ENCODE measurements at regions not wholly inside any gene's neighbourhood (a gene's known extent, or its start where the extent isn't known, plus 50 kb on each side); places are given as distances from the start of the nearest gene placed in this dataset.
A peak's percentile ranks its signal among the peaks of the same experiment; 100 is the strongest.

DNA sequence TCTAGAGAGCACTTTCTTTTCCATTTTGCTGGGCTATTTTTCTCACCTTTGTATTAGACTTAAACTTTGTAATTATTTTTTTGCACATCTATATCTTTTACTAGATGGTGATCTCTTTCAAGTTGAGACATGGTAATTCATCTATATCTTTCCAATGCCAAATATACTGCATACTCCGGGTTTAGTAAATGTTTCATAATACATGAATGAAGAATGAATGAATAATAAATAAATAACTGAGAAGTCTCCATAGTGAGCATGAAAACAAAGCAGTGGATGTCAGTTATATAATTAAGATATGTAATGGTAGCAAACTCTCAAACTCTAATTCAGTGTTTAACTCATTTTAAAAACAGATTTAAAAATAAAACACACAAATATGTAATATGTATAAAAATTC, 342.5 kb upstream of the KITLG start:
- H3K36me3 Mint-ChIP-seq, result no peaks in the 10 kb centered on the region
- peaks cover 53% of the 10 kb centered on the region for H3K4me1 ChIP-seq
- DNase-seq (ENCODE audit: low spot score), result no peak
- H3K4me3 Mint-ChIP-seq, result no peak overlapping the region
- H3K4me3 ChIP-seq, result no peak overlapping the region
- H3K27me3 Mint-ChIP-seq (ENCODE audit: insufficient read depth, low read depth), result peaks cover 2% of the 10 kb centered on the region
- no peaks in the 10 kb centered on the region for H3K79me2 ChIP-seq (ENCODE audit: low read depth)
- H2AFZ ChIP-seq (replicated peaks), result no peak overlapping the region
- H3K27me3 ChIP-seq, result no peaks in the 10 kb centered on the region
- TF ChIP-seq EZH2 (IDR thresholded peaks at IDR 0.05) (no peak), EZH2phosphoT487 (IDR thresholded peaks at IDR 0.05) (no peak)
- TF ChIP-seq, protein P1, sequence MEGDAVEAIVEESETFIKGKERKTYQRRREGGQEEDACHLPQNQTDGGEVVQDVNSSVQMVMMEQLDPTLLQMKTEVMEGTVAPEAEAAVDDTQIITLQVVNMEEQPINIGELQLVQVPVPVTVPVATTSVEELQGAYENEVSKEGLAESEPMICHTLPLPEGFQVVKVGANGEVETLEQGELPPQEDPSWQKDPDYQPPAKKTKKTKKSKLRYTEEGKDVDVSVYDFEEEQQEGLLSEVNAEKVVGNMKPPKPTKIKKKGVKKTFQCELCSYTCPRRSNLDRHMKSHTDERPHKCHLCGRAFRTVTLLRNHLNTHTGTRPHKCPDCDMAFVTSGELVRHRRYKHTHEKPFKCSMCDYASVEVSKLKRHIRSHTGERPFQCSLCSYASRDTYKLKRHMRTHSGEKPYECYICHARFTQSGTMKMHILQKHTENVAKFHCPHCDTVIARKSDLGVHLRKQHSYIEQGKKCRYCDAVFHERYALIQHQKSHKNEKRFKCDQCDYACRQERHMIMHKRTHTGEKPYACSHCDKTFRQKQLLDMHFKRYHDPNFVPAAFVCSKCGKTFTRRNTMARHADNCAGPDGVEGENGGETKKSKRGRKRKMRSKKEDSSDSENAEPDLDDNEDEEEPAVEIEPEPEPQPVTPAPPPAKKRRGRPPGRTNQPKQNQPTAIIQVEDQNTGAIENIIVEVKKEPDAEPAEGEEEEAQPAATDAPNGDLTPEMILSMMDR (IDR thresholded peaks at IDR 0.05), result no peak
- H3K9ac ChIP-seq, result no peak overlapping the region
- peaks cover 13% of the 10 kb centered on the region for H3K4me1 Mint-ChIP-seq
- H3K9me3 Mint-ChIP-seq, result peaks cover 10% of the 10 kb centered on the region
- H3K9me3 ChIP-seq (ENCODE audit: low read depth), result no peaks in the 10 kb centered on the region
- H3K27ac ChIP-seq, result no peak overlapping the region
- peaks cover 11% of the 10 kb centered on the region for H3F3A ChIP-seq (ENCODE audit: low read depth)
- H3K4me2 ChIP-seq, result no peak overlapping the region
- no peak overlapping the region for H3K27ac Mint-ChIP-seq
- no peaks in the 10 kb centered on the region for H4K20me1 ChIP-seq (ENCODE audit: low read depth)
- H3K36me3 ChIP-seq, result no peaks in the 10 kb centered on the region

DNA sequence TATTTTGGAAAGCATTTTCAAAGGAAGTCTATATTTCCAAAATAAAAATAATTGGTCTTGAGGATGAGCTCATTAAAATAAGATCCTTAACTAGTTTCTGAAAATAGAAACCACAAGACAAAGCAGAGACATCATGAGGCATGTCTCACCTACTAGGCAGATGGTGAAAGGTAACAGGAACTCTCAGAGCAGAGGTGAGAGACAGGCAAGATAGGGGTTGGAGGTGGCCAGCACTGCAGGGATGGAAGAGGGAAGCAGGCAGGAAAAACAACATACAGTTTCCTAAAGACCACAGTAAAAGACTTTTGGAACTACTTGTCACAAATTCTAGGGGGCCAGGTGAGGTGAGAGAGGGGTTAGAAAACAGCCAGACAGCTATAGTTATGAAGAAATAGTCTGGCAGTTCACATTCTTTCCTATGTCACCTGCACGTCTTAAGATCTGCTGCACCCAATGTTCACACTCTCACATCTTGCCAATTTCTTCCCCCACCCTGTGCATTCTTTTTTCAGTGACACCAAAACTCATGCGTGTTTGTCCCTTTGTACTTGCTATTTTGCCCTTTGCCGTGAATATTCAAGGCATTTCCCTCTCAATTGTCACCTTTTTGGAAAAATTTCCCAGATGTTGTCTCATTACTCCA, 341.7 kb upstream of the KITLG start:
- peak overlapping the region; percentile 55 for H3K4me2 ChIP-seq
- peak overlapping the region; percentile 4 for H3K4me3 ChIP-seq
- H4K20me1 ChIP-seq (ENCODE audit: low read depth), result no peaks in the 10 kb centered on the region
- Mint-ChIP-seq H3K36me3 (no peaks in the 10 kb centered on the region), H3K4me3 (no peak overlapping the region), H3K27me3 (ENCODE audit: insufficient read depth, low read depth) (peaks cover 5% of the 10 kb centered on the region), H3K27ac (no peak overlapping the region), H3K9me3 (peaks cover 10% of the 10 kb centered on the region), H3K4me1 (peaks cover 11% of the 10 kb centered on the region)
- H3K9ac ChIP-seq, result no peak overlapping the region
- H3K4me1 ChIP-seq, result peaks cover 52% of the 10 kb centered on the region
- no peak overlapping the region for H2AFZ ChIP-seq (replicated peaks)
- peaks cover 11% of the 10 kb centered on the region for H3F3A ChIP-seq (ENCODE audit: low read depth)
- no peaks in the 10 kb centered on the region for H3K27me3 ChIP-seq
- TF ChIP-seq EZH2 (IDR thresholded peaks at IDR 0.05) (no peak), EZH2phosphoT487 (IDR thresholded peaks at IDR 0.05) (no peak)
- TF ChIP-seq, protein P1 (IDR thresholded peaks at IDR 0.05), result no peak
- no peak for DNase-seq (ENCODE audit: low spot score)
- peak overlapping the region; percentile 41 for H3K27ac ChIP-seq
- no peaks in the 10 kb centered on the region for H3K36me3 ChIP-seq
- H3K79me2 ChIP-seq (ENCODE audit: low read depth), result no peaks in the 10 kb centered on the region
- H3K9me3 ChIP-seq (ENCODE audit: low read depth), result no peaks in the 10 kb centered on the region

DNA sequence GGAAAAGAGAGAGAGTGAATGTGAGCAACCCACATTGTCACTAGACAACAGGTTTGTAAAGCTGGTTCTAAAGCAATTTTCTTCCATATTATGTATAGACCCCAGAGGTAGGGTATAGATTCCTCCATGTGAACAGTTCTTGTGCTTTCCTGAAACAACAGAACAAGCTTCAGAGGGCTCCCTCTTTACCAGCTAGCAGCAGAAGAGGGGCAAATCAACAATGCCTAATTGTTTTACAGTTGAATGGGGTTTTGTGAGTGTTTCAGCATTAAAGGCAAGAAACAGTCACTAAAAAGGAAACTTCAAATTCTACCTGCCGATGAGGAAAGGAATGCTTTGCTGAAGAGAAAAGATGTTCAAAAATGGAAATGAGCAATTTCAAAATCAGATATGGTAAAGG, 341.2 kb upstream of the KITLG start:
- Histone ChIP-seq H3K27me3 (no peaks in the 10 kb centered on the region), H3K79me2 (ENCODE audit: low read depth) (no peaks in the 10 kb centered on the region), H3F3A (ENCODE audit: low read depth) (peaks cover 11% of the 10 kb centered on the region), H3K36me3 (no peaks in the 10 kb centered on the region), H3K9me3 (ENCODE audit: low read depth) (no peaks in the 10 kb centered on the region), H3K9ac (no peak overlapping the region), H3K4me2 (peak overlapping the region; percentile 55), H3K27ac (peak overlapping the region; percentile 41), H3K4me1 (peaks cover 47% of the 10 kb centered on the region), H3K4me3 (peak overlapping the region; percentile 4), H4K20me1 (ENCODE audit: low read depth) (no peaks in the 10 kb centered on the region), H2AFZ (replicated peaks) (no peak overlapping the region)
- H3K4me3 Mint-ChIP-seq, result no peak overlapping the region
- no peak for TF ChIP-seq EZH2 (IDR thresholded peaks at IDR 0.05)
- TF ChIP-seq EZH2phosphoT487 (IDR thresholded peaks at IDR 0.05), result no peak
- TF ChIP-seq, protein P1 (IDR thresholded peaks at IDR 0.05), result no peak
- no peak overlapping the region for H3K27ac Mint-ChIP-seq
- H3K36me3 Mint-ChIP-seq, result no peaks in the 10 kb centered on the region
- H3K9me3 Mint-ChIP-seq, result peaks cover 10% of the 10 kb centered on the region
- H3K4me1 Mint-ChIP-seq, result peaks cover 10% of the 10 kb centered on the region
- peak; percentile 20 for DNase-seq (ENCODE audit: low spot score)
- peaks cover 5% of the 10 kb centered on the region for H3K27me3 Mint-ChIP-seq (ENCODE audit: insufficient read depth, low read depth)
